Fibroblast of lung (primary cell): ENCODE measurements at regions not wholly inside any gene's neighbourhood (a gene's known extent, or its start where the extent isn't known, plus 50 kb on each side); places are given as distances from the start of the nearest gene placed in this dataset.
A peak's percentile ranks its signal among the peaks of the same experiment; 100 is the strongest.

Experiments
- DNase-seq, 2 donors: peaks; one replicate each; pipeline versions ENCODE4 v3.0.0 to v3.0.0-alpha.2; 2010; ENCODE audit warnings: low read depth in 2 of 2
- H2AFZ ChIP-seq: 2 replicates; pipeline ENCODE4 v1.5.1; 2012; ENCODE audit warnings: low read length, control low read depth, inconsistent platforms
- H3K27ac ChIP-seq: 2 replicates; pipeline ENCODE4 v1.5.1; 2011; ENCODE audit warnings: low read length, control low read depth; ENCODE audit not compliant: insufficient read depth
- H3K27me3 ChIP-seq: 2 replicates; pipeline ENCODE4 v1.5.1; 2011; ENCODE audit warnings: mild to moderate bottlenecking, low read length; ENCODE audit not compliant: control insufficient read depth, insufficient read depth
- H3K36me3 ChIP-seq: 2 replicates; pipeline ENCODE4 v1.5.1; 2011; ENCODE audit warnings: low read length; ENCODE audit not compliant: control insufficient read depth, insufficient read depth
- H3K4me1 ChIP-seq: 2 replicates; pipeline ENCODE4 v1.5.1; 2011; ENCODE audit warnings: low read length; ENCODE audit not compliant: control insufficient read depth, insufficient read depth; ENCODE audit errors: extremely low read depth
- H3K4me2 ChIP-seq: 2 replicates; pipeline ENCODE4 v1.5.1; 2011; ENCODE audit warnings: low read length, control low read depth; ENCODE audit not compliant: insufficient read depth; ENCODE audit errors: extremely low read depth
- H3K4me3 ChIP-seq, 4 experiments: fragments of 200-600 bp in 1 of 4; sonication (generic) in 1 of 4; replicated peaks in 1 of 4; 2 replicates each; pipeline ENCODE4 v1.5.1; 2011 to 2016; ENCODE audit warnings: low read length in 4 of 4, low read depth in 3 of 4, mild to moderate bottlenecking in 3 of 4, control low read depth in 2 of 4, inconsistent platforms in 1 of 4, mixed read lengths in 1 of 4; ENCODE audit not compliant: insufficient read depth in 1 of 4; ENCODE audit errors: control extremely low read depth in 1 of 4
- H3K79me2 ChIP-seq: 2 replicates; pipeline ENCODE4 v1.5.1; 2012; ENCODE audit warnings: mild to moderate bottlenecking, low read length, inconsistent platforms; ENCODE audit not compliant: control insufficient read depth, insufficient read depth
- H3K9ac ChIP-seq: 2 replicates; pipeline ENCODE4 v1.5.1; 2011; ENCODE audit warnings: mild to moderate bottlenecking, low read length, control low read depth; ENCODE audit not compliant: insufficient read depth
- H3K9me3 ChIP-seq: 2 replicates; pipeline ENCODE4 v1.5.1; 2012; ENCODE audit warnings: low read depth, low read length; ENCODE audit not compliant: control insufficient read depth, insufficient read depth
- H4K20me1 ChIP-seq: 2 replicates; pipeline ENCODE4 v1.5.1; 2011; ENCODE audit warnings: low read length; ENCODE audit not compliant: control insufficient read depth, insufficient read depth; ENCODE audit errors: extremely low read depth
- CTCF ChIP-seq, 2 donors: IDR thresholded peaks in 1 of 2; conservative IDR thresholded peaks in 1 of 2; 1 replicate in 1 of 2; 2 replicates in 1 of 2; pipeline ENCODE4 v1.5.1; 2011 to 2012; ENCODE audit warnings: low read length in 2 of 2, control low read depth in 1 of 2, inconsistent platforms in 1 of 2, low read depth in 1 of 2, mild to moderate bottlenecking in 1 of 2
- EZH2 ChIP-seq: IDR thresholded peaks from 2 replicates; pipeline ENCODE4 v1.5.1; 2012; ENCODE audit warnings: low read length, control low read depth, mild to moderate bottlenecking; ENCODE audit errors: missing control alignments

- Histone ChIP-seq H3K9me3 (no peaks in the 10 kb centered on the region), H3K4me3 (no peak overlapping the region), H3K4me2 (no peak overlapping the region), H3K9ac (no peak overlapping the region), H3K27ac (no peak overlapping the region), H3K79me2 (no peaks in the 10 kb centered on the region), H3K4me1 (no peaks in the 10 kb centered on the region), H3K27me3 (no peaks in the 10 kb centered on the region), H4K20me1 (no peaks in the 10 kb centered on the region), H3K36me3 (no peaks in the 10 kb centered on the region), H2AFZ (no peak overlapping the region)
- DNase-seq: no peak
- TF ChIP-seq CTCF (conservative IDR thresholded peaks at IDR 0.05 in 1 of 2, IDR thresholded peaks at IDR 0.05 in 1 of 2; ENCODE audit: low read depth in 1 of 2, low read length in 2 of 2): no peak
- no peak for TF ChIP-seq EZH2
Observed at GRCh38 chr1:195218428-195219212, 1389.6 kb downstream of the KCNT2 start.

DNA sequence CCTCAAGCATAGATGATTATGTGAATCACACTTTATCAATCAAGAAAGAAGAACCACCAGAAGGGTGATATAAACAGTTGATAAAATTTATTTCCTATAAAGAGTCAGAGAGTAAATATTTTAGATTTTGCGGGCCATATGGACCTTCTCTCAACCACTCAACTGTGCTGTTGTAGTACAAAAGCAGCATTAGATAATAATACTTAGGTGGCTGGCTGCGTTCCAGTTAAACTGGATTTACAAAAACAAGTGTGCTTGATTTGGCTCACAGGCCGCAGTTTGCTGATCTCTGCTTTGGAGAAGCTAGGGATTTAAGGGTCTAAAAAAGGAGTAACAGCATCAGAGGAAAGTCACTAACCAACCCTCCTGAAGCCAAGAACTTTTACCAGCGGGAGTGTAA lies 1406.0 kb downstream of the KCNT2 start:
- Histone ChIP-seq H4K20me1 (no peaks in the 10 kb centered on the region), H3K27me3 (no peaks in the 10 kb centered on the region), H3K27ac (no peak overlapping the region), H3K4me1 (no peaks in the 10 kb centered on the region), H3K9ac (no peak overlapping the region), H3K4me2 (no peak overlapping the region), H3K36me3 (no peaks in the 10 kb centered on the region), H3K9me3 (no peaks in the 10 kb centered on the region), H2AFZ (no peak overlapping the region), H3K4me3 (no peak overlapping the region), H3K79me2 (no peaks in the 10 kb centered on the region)
- peak in 1 of 2 donors; percentile 94 for DNase-seq
- TF ChIP-seq EZH2 (no peak), CTCF (conservative IDR thresholded peaks at IDR 0.05 in 1 of 2, IDR thresholded peaks at IDR 0.05 in 1 of 2; ENCODE audit: low read depth in 1 of 2, low read length in 2 of 2) (no peak)

GRCh38 chr1:195200772-195201171 lies 1407.5 kb downstream of the KCNT2 start:
- no peaks in the 10 kb centered on the region for H4K20me1 ChIP-seq
- H3K4me1 ChIP-seq: no peaks in the 10 kb centered on the region
- no peak overlapping the region for H3K9ac ChIP-seq
- no peak overlapping the region for H2AFZ ChIP-seq
- no peaks in the 10 kb centered on the region for H3K36me3 ChIP-seq
- DNase-seq: no peak
- no peaks in the 10 kb centered on the region for H3K79me2 ChIP-seq
- no peaks in the 10 kb centered on the region for H3K9me3 ChIP-seq
- H3K27ac ChIP-seq: no peak overlapping the region
- no peak overlapping the region for H3K4me3 ChIP-seq
- no peak for TF ChIP-seq EZH2
- TF ChIP-seq CTCF (conservative IDR thresholded peaks at IDR 0.05 in 1 of 2, IDR thresholded peaks at IDR 0.05 in 1 of 2; ENCODE audit: low read depth in 1 of 2, low read length in 2 of 2): no peak
- no peak overlapping the region for H3K4me2 ChIP-seq
- H3K27me3 ChIP-seq: no peaks in the 10 kb centered on the region
